HG02678 (cell line): ENCODE measurements at regions not wholly inside any gene's neighbourhood (a gene's known extent, or its start where the extent isn't known, plus 50 kb on each side); places are given as distances from the start of the nearest gene placed in this dataset.

ENCODE experiments used
- ATAC-seq: cut with Tn5 transposase; IDR thresholded peaks from one replicate; pipeline ENCODE4 v1.9.1; 2021; ENCODE audit warnings: mild to moderate bottlenecking, moderate library complexity; ENCODE audit not compliant: unreplicated experiment

DNA sequence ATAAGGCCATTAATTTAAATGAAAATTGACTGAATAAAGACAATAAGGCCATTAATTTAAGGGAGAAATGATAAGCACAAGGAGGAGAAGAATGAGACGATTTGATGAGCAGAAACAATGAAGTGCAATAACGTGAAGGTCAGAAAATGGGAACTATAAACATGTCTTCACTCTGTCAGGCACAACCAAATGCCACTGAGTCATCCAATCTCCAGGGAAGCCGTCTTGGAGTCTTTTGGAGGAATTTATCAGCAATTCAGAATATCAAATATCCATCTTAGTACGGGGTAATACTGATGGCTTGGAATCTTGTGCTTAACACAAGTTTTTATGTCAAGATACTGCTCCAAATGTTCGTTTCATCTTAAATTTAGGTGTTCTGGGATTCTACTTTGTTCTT lies 159.9 kb downstream of the CAPZA3 start:
- no peak for ATAC-seq

DNA sequence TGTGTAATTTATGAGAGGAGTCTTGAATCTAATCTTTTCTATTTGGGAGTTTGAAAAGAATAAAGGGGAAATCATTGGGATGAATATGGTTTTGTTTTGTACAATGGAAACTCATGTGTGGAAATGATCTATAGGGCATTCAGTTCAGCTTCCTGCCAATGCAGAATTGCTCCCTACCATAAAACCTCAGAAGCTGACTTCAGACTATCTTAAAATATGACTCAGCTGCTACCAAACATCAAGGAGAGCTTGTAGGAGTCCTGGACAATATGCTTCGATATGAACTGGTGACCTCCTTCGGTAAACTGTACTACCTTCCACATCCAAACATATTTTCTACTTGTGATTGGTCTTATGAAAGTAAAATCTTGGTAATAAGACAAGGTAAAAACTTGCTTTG lies 160.6 kb downstream of the CAPZA3 start:
- ATAC-seq, result no peak

DNA sequence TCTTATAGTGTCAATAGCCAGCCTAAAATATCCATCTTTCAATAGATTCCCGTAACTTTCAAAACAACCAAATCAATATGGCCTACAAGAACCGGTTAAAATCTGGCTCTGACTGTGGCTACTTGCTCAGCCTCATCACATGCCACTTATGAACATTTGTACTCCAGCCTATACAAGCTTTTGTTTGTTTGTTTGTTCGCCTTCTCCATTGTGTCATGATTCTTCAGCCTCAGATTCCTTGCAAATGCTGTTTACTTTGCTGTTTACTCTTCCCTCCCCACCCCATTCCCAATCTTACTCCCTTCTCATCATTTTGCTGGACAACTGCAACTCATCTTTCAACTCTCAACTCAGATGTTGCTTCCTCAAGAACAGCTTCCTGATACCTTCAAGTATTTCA lies 161.2 kb downstream of the CAPZA3 start:
- ATAC-seq, result no peak

DNA sequence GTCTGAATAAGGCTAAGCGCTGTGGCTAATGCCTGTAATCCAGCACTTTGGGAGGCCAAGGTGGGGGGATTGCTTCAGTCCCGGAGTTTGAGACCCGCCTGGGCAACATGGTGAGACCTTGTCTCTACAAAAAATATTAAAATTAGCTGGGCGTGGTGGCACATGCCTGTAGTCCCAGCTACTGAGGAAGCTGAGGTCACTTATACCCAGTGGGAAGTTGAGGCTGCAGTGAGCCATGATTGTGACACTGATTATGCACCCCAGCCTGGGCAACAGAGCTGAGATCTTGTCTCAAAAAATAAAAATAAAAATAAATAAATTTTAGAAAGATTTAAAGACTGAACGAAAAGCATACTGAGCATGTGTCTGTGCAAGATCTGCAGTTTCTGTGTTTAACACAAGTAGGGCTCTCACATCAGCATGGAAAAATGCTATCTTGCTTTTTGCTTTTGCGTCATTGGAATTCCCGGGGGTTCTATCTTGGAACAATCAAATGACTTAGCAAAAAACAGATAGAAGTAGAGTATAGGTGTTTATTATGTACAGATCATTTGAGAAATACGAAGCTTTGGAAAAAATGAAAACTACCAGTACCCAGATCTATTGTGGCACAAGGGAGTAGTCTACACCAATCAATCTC lies 161.9 kb downstream of the CAPZA3 start:
- ATAC-seq, result no peak

DNA sequence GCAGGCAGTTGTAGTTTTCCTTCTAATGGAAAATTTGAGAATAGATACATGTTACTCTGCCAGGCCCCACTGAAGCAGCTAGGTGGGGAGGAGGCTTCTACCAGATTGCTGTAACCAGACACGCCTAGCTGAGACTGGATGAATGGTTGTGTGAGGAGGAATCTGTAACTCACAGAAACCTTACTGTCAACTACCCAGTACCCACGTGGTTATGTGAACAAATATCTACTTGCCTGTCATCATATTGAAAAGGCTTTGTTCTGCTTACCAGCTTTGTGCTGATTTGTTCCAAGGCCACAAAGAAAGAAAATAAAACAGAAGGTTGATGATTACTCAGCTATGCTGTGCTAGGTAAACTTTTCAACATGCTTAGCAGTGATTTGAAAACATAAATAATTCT lies 167.2 kb downstream of the CAPZA3 start:
- no peak for ATAC-seq

DNA sequence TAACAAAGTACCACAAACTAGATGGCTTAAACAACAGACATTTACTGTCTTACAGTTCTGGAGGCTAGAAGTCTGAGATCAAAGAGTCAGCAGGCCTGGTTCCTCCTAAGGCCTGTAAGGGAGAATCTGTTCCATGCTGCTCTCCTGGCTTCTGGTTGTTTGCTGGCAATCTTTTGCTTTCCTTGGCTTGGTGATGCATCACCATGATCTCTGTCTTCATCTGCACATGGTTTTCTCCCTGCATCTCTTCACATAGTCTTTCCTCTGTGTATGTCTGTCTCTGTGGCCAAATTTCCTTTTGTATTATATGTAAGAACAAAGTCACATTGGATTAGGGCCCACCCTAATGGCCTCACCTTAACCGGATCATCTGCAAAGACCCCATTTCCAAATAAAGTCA lies 168.5 kb downstream of the CAPZA3 start:
- no peak for ATAC-seq

DNA sequence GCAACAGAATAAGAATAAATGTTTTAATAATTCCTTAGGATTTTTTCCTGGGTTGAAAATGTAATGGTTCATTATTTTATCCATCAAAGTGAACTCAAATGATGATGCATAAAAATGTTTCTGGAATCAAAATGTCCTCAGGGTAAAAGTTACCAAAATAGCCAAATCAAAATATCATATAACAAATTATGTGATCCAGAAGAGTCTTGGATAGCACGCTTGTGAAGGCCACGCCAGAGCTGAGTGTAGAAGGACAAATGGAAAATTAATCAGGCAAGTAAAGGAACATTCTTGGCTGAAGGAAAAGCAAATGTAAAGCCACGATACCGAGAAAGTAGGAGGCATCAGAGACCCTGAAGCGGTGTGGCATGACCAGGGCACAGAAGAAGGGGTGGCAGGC lies 169.2 kb downstream of the CAPZA3 start:
- no peak for ATAC-seq

DNA sequence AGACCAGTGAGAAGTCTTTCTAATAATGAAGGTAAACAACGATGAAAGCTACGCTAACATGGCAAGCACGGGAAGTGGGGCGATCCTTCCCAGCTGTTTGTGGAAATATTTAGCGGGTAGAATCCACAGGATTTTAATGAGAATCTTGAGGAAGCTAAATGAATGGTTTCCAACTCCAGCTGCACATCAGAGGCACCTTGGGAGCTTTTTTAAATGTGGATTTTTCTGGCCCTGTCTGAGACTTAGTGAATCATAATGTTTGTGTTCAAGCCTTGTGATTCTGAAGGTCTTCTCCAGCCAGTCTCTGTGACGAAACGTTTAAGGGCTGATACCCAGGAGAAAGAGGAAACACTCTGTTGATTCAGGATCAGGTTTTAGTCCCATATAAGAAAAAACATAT lies 169.8 kb downstream of the CAPZA3 start:
- ATAC-seq, result no peak

DNA sequence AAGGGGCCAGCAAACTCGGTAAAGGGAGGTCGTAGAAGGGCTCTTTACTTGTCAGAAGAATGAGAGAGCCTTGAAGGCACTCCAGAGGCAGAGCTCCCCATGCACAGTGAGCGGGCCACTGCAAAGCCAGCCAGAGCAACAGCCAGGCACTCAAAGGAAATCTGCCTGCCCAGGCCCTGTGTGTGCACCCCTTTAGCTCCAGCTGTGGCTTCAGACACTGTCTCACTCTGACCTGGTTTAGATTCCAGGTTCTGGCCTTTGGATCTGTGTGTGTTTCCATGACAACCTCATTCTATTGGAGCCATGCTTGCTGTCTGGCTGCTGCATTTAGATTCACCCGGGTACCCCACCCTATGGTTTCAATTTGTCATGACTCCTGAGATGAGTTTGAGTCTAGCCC lies 170.3 kb downstream of the CAPZA3 start:
- ATAC-seq, result no peak

DNA sequence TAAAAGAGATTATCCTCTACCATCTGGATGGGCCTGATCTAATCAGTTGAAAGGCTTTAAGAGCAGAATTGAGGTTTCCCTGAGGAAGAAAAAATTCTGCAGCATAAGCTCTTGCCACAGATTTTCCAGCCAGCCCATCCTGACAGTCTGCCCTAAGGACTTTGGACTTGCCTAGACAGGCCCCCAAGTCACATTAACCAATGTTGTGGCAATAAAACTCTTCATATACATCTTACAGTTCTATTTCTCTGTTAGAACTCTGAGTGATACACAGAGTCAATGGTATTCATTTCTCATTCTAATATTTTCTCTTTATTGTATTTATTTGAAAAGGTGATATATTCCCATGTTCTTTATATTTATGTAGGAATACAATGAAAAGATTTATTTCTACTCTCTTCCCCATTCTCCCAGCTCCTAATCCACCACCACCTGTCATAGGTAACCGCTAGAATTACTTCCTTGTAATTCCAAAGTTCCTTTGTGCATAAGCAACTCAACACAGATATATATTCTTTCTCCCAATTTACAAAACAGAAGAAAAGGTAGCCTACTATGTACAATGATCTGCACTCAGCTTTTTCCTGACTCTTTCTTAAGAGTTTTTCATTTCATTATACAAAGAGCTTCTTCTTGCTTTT lies 182.1 kb downstream of the CAPZA3 start:
- no peak for ATAC-seq

DNA sequence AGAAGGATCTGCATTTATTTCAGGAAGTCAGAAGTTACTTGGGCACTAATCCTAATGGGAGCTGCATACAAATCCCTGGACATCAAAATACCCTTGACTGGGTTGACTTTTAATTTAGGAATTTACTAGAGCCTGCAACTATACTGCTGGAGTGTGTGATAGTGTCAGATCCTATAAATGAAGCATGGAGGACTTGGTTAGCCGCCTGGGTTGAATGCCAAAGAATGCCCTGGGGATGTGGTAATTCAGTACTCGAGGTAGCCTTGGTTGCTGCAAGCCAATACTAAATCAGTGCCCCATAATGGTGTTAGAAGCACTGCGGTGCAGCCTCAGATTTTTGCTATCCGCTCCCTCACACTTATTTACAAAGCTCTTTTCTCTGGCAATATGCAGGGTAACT lies 184.9 kb downstream of the CAPZA3 start:
- no peak for ATAC-seq

DNA sequence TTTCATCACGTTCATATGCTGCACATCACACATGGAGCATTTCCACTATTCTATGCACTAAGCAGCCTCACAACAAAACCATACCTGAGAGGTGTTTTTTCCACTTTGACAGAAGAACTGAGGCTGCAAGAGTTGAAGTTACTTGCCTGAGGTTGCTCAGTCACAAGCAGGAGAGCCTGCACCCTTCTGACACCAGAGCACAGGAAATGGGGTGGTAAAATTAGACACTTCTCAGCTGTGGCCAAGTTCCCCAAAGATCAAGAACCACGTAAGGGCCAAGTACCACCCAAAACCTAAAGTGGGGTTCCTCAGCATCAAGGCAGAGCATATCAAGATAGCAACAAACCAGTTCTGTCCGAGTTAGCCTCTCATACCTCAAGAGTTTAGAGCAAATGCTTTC lies 185.8 kb downstream of the CAPZA3 start:
- ATAC-seq, result no peak

DNA sequence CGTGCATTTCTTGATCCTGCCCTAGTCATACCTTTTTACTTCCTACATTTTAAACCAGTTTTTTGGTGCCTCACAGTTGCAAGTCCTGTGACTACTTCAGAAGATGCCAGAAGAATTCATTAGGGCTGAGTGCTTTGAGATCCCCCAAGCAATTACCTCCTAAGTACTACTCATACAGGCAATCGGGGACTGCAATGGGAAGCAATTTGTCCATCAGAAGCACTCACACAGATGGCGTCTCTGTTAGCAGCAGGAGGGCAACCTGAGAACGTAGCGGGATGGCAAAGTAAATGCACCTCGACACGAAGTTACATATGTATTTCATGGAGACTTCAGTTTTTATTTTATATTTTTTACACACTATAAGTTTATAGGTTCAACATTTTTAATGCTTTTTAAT lies 188.3 kb downstream of the CAPZA3 start:
- no peak for ATAC-seq

DNA sequence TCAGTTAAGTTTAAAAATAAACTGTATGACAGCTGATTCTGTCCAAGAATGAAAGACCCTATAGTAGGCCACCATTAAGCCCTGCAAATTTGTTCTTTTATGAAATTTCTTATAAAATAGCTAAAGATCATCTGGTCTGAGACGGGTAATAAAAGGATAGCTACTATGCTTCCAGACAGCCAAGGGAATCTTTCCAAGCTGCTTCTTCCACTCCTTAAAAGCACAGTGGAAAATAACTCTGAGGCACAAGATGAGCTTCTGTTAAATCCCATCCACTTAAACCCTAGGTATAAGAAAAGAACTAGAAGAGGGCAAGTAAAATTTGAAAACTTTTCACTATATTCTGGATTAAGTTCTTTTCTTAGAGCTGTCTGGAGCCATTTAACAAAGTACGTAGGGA lies 194.3 kb downstream of the CAPZA3 start:
- ATAC-seq, result no peak

DNA sequence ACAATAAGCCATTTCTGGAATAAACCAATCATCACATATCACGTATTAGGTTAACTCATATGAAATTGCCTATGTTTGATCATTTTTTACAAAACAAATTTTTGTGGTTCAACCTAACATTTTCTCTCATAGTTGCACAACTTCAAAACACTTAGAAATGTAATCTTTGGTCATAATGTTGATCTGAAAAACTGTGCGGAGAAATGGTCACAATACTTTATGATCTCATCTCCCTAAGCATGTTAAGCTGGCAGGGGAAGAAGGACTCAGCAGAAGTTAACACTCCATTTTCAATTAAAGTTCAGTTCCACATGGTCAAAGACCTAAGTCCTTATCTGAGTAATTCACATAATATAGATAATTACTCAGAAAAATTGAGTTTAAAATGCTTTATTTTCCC lies 194.8 kb downstream of the CAPZA3 start:
- no peak for ATAC-seq

DNA sequence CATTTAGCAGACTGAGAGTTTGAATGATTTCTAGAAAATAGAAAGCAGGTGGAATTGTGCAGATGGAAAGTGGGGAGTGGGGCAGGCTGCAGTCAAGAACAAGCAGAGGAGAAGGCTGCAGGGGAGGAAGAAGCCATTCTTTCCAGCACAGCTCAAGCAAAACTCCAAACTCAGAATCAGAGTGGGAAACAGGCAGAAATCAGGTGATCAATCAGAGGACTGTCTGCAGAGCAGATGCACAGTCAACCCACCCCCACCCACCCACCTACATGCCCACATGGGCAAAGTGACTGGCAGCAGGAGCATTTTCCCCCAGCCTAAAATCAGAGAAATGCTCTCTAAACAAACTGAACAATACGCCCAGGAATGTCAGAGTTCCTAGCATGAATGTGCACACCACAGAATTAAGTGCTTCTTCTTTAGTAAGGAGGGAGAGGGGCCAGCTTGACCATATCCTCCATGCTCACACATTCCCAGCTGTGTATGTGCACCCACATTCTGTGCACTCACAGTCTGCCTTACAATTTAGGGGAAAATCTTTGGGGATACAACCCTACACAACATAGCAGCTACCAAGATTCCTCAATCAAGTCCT lies 194.1 kb upstream of the PLEKHA5 start:
- ATAC-seq, result no peak

DNA sequence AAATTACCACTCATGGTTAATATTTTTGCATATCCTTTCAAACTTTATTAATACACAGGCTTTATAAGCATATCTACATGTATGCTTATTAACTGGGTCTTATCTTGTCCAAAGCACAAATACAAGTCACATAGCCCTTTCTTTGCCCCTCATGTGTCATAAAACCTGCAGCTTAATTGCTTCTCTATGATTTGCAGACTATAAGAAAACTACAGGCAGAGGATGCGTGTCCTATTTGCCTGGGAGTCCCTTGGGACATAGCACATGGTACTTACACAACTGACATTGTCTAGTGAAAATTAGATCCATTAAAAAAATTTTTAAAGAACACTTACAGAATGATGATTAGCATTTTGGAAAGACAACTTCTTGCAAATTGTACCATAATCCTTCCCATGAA lies 190.5 kb upstream of the PLEKHA5 start:
- no peak for ATAC-seq

DNA sequence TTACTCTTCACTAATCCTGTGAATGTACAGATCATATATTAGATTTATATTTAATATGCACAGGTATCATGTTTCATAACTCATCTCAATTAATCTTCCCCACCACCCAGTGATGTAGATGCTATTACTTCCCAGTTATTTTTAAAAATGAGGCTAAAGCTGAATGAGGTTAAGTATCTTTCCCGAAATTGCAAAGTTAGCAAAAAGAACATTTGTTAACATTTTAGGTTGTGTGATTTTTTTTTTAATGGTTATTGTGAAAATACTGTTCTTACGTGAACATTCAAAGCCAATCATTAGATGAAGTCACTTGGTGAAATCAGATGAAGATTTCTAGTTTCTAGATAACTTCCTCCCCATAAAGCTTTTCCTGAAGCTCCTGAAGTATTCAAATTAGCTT lies 186.9 kb upstream of the PLEKHA5 start:
- ATAC-seq, result no peak

DNA sequence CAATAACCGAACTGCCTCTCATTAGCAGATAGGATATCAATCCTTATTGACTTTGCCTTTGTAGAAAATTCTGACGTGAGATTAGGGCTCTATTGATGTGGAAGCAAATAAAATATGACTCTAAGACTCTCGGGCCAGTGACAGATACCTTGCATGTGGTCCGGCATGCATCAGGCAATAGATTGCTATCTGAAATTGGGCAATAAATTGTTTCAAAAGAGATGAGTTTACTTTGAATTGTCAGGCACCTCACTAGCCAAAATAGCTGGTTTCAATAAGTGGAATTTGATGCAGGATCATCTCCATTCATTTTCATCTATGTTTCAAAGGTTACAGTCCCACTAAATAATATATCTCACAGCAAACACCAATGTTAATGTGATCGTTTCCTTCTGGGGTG lies 186.3 kb upstream of the PLEKHA5 start:
- ATAC-seq, result no peak

DNA sequence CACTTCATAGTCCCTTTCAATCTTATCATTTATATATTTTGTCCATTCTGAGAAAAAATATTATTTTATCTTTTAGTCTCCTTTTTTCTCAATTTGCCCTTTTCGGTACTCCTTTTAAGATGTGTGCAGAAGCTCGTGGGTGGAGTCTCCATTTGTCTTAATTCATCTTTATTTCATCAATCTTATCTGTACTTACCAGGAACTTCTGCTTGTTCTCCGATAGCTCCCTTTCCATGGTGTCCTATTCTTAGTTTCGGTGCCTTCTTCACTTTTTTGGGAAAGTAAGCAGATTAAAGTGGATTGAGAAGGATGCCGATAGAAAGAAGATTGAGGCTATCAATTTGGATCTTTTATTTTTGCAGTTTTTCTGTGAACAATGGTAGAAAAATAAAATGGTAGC lies 183.4 kb upstream of the PLEKHA5 start:
- ATAC-seq, result no peak

DNA sequence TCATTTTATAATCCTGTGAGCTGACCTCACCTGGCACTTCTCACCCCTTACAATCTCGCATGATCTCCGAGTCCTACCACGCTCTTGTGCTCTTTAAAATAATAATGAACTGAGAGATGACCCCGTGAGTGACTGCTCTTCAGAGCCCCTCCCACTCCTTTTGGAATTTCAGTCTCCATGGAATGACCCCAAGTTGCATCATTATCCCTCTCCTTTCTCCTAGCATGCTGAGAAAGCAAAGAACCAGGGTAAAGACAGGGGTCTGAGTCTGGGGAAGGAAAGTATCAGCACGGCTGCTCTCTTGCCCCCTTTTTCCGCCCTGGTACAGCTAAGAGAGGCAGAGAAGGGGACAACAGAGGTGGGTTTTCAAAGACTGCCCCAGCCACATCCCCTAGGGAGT lies 178.3 kb upstream of the PLEKHA5 start:
- no peak for ATAC-seq

DNA sequence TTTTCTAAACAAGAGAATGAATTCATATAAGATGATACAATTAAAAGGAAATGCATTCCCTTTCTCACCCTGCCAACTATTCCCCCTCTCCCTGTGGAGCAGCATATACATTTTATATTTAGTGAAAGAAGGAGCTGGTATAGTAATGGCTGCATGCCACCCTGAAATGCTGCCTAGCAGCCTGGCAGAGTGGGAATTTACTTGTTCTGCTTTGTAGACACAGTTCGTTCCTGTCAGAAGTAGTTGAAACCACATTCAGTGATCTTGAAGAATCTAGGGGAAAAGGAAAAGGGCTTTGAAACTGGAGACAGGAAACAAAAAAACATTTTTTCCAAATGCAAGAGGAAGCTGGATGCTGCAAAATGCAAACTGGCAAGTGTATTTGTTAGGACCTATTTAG lies 176.0 kb upstream of the PLEKHA5 start:
- ATAC-seq, result no peak

DNA sequence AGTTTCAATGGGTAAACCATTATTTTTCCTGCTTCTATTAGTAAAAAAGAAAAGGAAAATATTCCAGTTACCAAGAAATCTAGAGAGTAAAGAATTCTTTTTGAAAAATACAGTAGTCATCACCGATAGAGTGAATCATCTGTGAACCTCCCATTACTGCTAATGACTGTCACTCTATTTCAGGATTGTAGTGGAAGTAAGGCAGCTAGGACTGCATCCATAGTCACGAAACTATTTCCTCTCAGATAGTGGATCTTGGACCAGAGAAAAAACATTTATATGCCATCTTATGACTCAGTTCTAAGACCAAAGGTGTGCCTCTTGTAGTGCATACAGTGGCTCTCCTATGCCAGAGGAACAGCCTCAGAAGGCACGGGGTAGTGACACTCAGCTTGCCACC lies 173.9 kb upstream of the PLEKHA5 start:
- no peak for ATAC-seq
